Raji (cell line): ENCODE measurements at regions not wholly inside any gene's neighbourhood (a gene's known extent, or its start where the extent isn't known, plus 50 kb on each side); places are given as distances from the start of the nearest gene placed in this dataset.

Experiments used
- POLR2A ChIP-seq: IDR thresholded peaks from 2 replicates; pipeline ENCODE4 v1.6.1; 2011; ENCODE audit warnings: low read depth, low read length, control low read depth; ENCODE audit not compliant: insufficient read depth

- TF ChIP-seq POLR2A, result no peak
These were observed 657.7 kb upstream of the TBL1XR1 start for GRCh38 chr3:177855021-177855420.

GRCh38 chr3:177860184-177860583 is 662.9 kb upstream of the TBL1XR1 start:
- TF ChIP-seq POLR2A, result no peak

GRCh38 chr3:177862962-177863491 is 665.7 kb upstream of the TBL1XR1 start:
- no peak for TF ChIP-seq POLR2A

GRCh38 chr3:177878192-177878591 is 658.0 kb upstream of the KCNMB2 start:
- no peak for TF ChIP-seq POLR2A

- no peak for TF ChIP-seq POLR2A
These were observed 657.3 kb upstream of the KCNMB2 start for GRCh38 chr3:177878957-177879356.

- no peak for TF ChIP-seq POLR2A
These were observed 654.9 kb upstream of the KCNMB2 start for GRCh38 chr3:177881351-177881750.

GRCh38 chr3:177882124-177882648 is 654.0 kb upstream of the KCNMB2 start:
- no peak for TF ChIP-seq POLR2A

GRCh38 chr3:177883091-177883490 is 653.1 kb upstream of the KCNMB2 start:
- TF ChIP-seq POLR2A, result no peak

GRCh38 chr3:177883957-177884356 is 652.3 kb upstream of the KCNMB2 start:
- TF ChIP-seq POLR2A, result no peak

- TF ChIP-seq POLR2A, result no peak
These were observed 651.2 kb upstream of the KCNMB2 start for GRCh38 chr3:177885063-177885462.

- no peak for TF ChIP-seq POLR2A
These were observed 649.7 kb upstream of the KCNMB2 start for GRCh38 chr3:177886501-177886900.

- no peak for TF ChIP-seq POLR2A
These were observed 648.8 kb upstream of the KCNMB2 start for GRCh38 chr3:177887475-177887874.

- no peak for TF ChIP-seq POLR2A
These were observed 647.1 kb upstream of the KCNMB2 start for GRCh38 chr3:177889161-177889560.

- TF ChIP-seq POLR2A, result no peak
These were observed 646.4 kb upstream of the KCNMB2 start for GRCh38 chr3:177889652-177890358.

- no peak for TF ChIP-seq POLR2A
These were observed 645.9 kb upstream of the KCNMB2 start for GRCh38 chr3:177890359-177890683.

GRCh38 chr3:177893331-177893730 is 642.9 kb upstream of the KCNMB2 start:
- no peak for TF ChIP-seq POLR2A
